Activated T-helper 9 cell treated with anti-CD3 and anti-CD28 coated beads, Interleukin-2, amount 50 U/mL, for 16 hours (primary cell): ENCODE measurements at regions not wholly inside any gene's neighbourhood (a gene's known extent, or its start where the extent isn't known, plus 50 kb on each side); places are given as distances from the start of the nearest gene placed in this dataset.
"Not testable (repeated sequence)": the region's sequence is repeated elsewhere in the genome, so short reads cannot be mapped to it uniquely, and the experiment has no call there.

Experiments used
- DNase-seq: peaks from one replicate; pipeline ENCODE4 v3.0.0-alpha.2; 2020; ENCODE audit warnings: low read depth

DNA sequence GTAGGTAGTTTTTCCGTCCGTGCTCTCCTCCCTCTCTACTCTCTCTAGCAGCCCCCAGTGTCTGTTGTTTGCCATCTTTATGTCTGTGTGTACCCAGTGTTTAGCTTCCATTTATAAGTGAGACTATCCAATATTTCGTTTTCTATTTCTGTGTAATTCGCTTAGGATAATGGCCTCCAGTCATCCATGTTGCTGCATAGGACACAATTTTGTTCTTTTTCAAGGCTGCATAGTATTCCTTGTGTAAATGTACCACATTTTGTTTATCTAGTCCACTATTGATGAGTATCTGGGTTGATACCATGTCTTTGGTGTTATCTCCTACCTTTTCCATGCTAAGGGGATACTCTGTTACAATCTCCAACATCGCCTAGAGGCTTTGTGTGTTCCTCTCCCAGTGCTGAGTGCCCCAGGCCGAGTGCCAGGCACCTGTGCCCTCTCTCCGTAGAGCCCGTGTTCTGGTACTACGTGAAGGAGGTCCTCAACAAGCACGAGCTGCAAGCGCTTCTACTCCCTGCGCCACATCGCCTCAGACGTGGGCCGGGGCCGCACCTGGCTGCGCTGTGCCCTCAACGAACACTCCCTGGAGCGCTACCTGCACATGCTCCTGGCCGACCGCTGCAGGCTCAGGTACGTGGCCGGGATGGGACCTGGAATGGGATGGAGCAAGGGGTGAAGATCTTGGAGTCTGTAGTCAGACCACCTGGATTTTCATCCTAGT lies 51.0 kb downstream of the NPIPB11 start:
- not testable (repeated sequence) for DNase-seq

DNA sequence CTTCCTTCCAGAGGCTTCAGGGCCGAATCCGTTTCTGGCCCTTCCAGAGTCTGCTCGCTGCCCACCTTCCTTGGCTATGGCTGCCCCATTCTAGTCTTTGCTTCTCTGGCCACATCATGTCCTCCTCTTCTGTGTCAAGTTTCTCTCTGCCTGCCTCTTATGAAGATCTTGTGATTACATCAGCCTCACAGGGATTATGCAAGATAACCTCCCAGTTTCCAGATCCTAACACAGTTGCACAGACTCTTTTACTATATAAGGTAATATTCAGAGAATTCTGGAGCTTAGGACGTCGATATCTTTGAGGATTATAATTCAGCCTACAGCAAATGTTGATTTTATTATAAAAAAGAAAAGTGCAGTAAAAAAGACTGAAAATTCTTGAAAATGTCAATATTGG lies 52.1 kb downstream of the NPIPB11 start:
- DNase-seq: not testable (repeated sequence)

DNA sequence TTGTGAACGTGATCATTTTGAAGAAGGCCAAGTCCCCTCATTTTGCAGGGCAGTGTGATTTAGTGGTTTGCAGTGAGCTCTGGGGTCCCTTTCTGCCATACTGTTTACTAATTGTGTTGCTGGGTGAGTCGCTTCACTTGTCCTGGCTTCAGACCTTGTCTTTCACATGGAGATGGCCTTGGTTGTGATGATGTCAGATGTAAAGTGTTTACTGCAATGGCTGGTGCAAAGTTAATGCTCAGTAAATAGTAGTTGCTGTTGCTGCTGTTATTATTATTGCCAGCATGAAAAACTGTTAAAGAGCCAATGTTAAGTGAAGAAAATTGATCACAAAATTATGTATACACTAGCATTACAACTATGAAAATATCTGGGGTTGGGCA lies 53.9 kb downstream of the NPIPB11 start:
- not testable (repeated sequence) for DNase-seq

DNA sequence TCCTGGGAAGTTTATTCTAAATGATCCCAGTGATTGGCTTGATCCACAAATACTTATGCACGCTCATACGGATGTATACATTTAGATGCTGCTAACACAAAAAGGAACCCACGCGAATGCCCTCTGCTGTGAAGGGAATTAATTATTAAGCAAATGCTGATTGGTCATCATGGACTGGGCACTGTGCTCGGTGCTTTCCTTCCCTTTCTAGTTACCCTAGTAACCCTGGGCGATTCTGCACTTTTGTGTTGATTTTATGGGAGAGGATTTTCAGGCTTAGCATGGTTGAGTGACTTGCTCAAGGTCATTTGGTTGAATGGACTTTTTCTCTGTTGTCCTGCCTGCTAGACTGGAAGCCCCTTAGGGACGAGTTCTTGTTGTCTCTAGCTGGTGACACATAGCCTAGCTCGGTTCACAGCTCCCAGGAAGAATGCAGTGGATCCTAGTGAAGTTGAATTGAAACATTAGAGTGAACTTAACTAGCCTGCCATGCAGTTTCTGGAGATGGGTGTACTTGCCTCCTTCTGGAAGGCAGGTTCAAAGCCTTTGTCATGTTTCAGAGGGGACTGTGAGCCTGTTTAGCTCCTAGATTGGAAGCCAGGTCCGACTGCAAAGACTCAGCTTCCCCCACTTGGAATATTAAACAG lies 54.4 kb downstream of the NPIPB11 start:
- not testable (repeated sequence) for DNase-seq

DNA sequence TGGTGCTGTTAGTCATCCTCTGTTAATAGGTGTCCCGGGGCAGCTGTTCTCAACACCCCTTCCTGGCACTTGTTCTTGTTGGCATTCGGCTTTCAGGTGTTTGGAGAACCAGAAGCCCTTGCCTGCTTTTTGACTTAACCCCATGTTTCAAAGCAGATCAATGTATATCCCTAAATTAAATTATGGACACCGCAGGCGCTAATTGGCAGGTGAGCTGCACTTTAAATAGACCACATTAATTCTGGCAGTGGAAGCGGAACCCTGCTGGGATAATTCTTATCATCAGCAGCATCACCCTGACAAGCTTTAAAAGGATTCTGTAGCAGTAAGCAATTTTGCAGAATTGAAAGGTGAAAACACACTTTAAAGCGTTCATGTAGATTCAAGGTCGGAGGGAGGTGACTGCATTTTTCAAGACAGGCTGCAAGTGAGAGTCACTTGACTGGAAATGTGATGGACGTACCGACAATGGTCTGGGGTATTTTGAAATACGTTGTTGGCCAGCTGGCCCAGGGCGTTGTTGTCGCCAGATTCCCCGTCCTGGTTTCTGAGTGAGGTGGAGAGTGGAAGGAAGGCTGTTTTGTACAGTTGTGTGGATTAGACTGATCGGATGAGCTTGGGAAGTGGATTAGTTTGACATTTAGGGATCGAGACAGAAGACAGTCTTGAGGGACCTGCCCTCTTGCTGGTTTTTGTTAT lies 55.1 kb downstream of the NPIPB11 start:
- DNase-seq: not testable (repeated sequence)

DNA sequence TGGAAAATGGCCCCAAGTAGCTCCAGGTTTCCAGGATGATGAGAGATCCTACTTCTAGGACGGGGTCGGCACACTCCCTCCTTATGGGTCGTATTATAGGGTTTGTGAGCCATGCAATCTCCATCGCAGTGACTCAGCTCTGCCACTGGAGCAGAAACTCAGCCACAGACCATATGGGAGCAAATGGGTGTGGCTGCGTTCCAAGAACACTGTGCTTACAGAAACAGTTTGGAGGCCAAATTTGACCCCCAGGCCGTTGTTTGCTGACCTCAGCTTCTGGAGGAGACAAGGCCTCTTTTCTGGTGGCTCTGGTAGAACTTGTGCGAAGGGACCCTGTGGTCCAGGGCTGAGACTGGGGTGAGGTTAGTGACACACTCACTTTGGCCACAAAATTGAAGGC lies 56.5 kb downstream of the NPIPB11 start:
- DNase-seq: not testable (repeated sequence)

DNA sequence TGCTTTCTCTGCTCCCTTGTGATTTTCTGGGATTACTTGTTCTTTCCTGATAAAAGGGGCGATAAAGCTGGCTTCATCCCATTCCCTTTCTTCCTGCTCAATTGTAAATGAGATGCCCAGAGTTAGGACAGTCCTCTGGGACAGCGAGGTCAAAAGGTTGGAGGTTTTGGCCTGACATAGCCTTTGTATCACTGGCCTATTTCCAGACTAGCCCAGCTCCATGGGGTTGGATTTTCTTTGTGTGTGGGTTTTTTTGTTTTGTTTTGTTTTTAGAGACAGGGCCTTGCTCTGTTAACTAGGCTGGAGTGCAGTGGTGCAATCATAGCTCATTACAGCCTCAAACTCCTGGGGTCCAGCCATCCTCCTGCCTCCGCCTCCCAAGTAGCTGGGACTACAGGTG lies 57.8 kb downstream of the NPIPB11 start:
- DNase-seq: not testable (repeated sequence)

DNA sequence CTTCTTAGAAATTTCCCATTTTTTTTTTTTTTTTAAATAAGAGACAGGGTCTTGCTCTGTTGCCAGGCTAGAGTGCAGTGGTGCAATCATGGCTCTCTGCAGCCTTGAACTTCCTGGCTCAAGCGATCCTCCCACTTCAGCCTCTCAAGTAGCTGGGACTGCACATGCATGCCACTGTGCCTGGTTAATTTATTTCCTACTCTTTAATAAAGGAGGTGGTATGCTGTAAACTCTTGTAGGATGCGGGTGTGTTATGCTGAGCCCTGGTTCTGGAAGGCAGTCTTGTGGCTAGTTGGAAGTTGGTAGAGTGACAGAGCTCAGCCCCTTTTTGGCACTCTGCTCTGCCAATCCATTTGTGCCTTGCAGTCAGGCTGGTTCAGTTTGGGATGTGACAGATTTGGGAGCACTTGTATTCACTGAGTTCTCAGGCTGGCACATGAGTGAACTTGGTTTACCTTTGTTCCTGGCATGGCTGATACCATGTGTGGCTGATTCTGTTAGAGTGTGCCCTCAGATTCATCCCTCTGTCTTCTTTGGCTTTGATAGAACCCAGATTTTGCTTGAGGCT lies 58.3 kb downstream of the NPIPB11 start:
- DNase-seq: not testable (repeated sequence)

DNA sequence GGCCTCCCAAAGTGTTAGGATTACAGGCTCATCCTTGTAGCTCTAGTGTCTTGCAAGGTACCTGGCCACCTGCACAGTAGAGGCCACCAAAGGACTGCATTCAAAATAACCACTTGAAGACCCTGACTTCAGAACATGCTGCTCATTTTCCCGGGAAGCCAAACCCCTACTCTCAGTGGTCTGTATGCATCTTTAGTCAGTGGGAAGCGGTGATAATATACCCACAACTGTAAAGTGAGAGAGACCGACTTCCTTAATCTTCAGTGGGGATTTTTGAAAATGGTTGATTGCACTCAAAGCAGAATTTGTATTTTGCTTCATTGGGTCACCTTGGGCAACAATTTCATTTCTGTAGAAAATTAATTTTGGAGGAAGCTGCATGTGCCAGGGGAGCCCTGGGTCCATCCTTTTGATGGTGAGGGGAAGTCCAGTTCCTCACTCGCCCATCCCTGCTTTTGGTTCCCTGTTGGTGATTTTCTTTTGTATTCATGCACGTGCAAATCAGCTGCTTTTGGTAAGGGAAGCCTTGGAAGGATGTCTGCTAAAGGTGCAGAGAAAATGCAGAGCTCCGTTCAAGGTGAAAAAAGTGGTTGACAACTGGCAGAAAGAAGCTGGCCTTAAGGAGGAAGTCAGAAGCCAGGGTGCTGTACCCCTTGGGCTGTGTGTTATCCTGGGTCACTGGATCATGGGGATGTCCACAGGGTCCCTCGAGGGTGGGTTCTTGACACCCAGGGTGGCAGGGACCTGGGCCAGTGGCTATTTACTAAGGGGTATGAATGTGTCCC lies 59.5 kb downstream of the NPIPB11 start:
- not testable (repeated sequence) for DNase-seq

DNA sequence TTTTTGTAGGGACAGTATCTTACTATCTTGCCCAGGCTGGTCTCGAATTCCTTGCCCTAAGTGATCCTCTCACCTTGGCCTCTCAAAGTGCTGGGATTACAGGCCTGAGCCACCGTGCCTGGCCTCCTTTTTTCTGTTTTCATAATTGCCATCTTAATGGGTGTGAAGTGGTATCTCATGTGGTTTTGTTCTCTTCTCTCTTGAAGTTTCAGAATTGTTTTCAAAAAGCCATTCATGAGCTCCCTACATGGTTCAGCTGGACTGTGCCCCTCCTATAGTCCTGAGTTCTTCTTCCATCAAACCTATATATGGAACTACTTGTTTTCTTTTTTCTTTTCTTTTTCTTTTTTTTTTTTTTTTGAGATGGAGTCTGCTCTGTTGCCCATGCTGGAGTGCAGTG lies 60.3 kb downstream of the NPIPB11 start:
- not testable (repeated sequence) for DNase-seq

DNA sequence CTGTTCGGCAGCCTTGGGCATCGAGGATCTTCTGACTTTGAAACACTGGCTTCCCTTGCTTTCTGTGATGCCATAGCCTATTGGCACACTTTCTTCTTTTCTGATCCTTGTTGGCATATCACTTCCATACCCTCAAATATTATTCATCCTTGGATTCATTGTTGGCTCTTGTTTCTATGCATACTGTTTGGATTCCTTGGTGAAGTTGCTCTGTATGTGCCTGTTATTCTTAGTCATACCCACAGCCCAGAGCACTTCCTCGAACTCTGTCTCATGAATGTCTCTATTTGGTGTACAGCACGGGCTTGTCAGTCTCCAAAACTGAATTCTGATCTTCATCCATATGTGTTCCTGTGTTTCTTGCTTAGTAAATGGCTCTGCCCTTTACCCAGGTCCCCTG lies 63.6 kb downstream of the NPIPB11 start:
- DNase-seq: not testable (repeated sequence)

DNA sequence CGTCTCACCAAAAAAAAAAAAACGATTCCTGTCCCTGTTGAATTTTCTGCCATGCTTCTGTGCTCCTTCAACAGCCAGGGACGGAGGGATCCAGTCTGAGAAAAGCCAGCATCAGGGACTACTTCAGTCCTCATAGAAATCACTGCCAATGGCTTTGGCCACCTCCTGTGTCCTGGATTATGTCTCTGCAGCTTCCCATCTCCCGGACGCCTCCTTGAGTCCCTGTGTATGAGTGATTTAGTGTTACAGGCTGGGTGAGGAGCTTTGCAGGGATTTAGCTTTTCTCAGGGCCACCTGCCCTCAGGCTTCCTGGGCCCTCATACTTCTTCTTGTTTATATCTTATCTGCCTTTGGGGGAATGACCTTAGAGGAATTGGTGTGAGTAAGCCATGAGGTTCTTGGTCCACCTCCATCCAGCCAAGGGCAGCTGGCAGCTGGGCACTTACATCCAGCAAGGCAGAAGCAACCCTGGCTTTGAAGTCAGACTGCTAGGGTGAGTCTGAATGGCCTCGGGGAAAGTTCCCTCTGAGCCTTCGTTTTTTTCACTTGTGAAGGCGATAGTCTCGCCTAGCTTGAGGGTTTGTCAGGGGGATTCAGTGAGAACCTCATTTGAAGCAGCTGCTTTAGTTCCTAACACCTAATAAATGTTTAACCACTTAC lies 65.6 kb downstream of the NPIPB11 start:
- DNase-seq: not testable (repeated sequence)

DNA sequence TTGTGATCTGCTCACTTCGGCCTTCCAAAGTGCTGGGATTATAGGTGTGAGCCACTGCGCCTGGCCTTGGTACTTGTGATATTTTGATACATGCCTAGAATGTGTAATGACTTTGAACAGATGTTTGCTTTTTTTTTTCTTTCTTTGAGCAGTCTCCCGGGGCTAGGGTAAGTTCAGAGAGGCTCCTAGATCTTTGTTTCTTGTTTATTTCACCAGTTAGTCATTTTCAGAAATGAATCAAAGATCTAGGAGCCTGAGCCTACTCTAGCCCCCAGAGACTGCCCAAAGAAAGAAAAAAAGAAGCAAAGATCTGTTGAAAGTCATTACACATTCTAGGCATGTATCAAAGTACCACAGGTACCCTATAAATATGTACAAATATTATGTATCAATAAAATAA lies 66.3 kb downstream of the NPIPB11 start:
- not testable (repeated sequence) for DNase-seq

DNA sequence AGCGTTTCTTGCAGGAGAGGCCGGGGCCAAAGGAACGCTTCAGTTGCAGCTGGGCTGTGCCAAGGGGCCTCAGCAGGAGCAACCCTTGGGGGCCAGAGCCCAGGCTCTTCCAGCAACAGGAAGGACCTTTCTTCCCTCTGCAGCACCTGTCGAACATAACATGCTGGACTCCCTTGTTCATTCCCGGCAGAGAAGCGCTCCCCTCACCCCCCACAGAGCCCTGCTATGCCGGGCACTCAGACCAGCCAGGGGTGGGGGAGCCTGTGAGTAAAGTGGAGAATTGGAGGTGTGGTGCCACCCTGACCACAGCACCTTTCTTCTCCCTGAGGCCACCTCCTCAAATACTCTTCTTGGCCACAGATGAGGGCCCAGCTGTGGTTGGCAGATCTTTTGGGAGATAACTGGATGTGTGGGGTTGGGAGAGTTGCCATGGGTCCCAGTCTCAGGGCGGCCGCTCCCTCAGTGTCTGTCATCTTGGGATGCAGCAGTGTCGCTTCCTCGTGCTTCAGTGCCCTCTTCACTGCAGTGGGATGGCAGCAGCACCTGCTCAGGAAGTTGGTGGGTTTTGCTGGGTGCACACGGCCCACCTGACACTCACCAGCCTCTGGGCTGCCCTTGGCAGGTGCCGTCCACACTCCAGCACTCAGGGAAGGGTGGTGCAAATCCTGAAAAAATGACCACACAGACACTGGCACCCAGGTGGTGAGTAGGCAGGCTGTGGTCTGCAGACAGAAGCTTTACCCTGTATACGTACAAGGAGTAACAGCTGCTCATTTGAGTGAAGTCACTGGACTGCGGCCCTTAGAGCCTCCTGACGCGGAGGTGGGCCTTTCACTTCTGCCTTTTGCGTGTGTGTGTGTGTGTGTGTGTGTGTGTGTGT lies 67.5 kb downstream of the NPIPB11 start:
- DNase-seq: not testable (repeated sequence)

DNA sequence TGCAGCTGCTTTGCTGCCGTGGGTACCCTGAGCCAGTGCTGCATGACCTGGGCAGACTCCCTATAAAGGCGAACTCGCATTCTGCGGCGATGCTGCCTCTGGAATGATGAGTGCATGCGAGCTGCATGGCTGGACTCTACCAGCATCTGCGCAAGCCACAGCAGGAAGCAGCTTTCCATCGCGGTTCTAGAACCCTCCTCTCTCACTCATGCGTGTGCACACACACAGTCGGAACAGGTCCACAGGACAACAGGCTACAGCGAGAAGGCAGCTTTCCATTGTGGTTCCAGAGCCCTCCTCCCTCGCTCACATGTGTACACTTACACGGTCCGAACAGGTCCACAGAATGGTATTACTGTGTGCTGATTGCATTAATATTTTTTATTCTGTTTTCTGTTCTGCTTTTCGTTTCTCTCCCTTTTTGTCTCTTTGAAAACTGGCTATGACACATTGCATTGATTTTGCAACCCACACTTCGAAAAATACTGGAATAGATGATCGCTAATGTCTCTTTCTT lies 69.1 kb downstream of the NPIPB11 start:
- DNase-seq: not testable (repeated sequence)

DNA sequence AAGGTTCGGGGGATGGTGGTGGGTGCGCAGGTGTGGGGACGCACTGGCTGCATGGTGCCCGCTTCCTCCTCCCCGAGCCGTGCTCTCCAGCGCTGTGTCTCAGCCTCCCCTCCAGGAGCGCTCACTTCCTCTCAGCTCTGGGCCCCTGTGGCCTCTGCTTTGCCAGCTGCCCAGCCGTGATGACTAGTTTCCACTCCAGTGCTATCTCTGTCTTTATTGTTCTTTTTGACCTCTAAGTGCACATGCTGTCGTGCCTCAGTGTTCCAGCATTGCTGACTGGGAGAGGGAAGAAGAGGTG lies 71.0 kb downstream of the NPIPB11 start:
- not testable (repeated sequence) for DNase-seq

DNA sequence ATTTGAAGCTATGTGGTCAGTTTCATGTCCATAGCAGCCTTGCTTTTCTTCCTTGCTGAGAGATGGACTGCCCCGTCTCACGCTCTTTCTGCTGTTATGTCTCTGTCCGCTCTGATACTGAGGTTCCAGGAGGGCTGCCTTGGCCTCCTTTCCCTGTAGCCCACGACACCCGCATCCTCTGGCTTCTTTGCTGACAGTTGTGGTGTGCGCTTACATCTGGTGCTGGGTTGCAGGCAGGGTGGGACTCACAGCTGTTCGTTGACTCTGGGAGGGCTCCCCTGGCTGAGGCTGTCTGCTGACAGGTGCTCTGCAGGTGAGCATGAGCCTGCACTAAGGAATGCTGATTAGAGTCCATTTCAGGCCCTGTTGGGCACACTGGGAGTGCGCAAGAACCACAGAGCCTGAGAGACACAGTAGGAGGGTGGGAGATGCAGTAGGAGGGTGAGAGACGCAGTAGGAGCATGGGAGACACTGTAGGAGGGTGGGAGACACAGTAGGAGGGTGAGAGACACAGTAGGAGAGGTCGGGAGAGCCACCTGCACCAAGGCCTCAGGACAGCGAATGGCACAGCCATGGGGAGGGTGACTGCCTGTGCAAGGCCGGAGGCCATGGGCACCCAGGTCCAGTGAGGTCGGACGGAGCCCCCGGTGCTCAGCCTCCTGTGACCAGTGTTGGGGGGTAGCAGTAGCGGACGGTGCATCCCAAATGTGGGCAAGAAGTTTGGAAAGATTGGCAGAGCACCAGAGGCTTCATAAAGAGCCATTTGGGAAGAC lies 71.5 kb downstream of the NPIPB11 start:
- not testable (repeated sequence) for DNase-seq

DNA sequence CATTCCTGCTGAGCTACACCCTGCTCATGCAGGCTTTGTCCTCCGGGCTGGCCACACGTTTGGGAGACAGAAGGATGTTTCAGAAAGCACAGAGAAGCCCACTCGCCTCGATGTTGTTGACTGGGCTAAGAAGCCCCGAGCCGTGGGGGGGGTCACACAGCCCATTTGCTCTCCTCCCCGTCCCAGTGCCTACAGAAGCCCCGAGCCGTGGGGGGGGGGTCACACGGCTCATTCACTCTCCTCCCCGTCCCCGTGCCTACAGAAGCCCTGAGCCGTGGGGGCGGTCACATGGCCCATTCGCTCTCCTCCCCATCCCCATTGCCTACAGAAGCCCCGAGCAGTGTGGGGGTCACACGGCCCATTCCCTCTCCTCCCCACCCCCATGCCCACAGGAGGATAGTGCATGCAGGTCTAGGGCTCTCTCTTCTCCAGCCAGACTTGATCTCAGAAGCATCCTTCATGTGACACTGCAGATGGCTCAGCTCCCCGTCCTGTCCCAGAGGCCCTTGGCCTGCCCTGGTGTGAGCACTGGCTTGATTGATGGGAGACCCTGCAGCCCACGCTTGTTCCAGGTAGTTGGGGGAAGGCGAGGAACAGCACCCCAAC lies 72.9 kb downstream of the NPIPB11 start:
- not testable (repeated sequence) for DNase-seq

DNA sequence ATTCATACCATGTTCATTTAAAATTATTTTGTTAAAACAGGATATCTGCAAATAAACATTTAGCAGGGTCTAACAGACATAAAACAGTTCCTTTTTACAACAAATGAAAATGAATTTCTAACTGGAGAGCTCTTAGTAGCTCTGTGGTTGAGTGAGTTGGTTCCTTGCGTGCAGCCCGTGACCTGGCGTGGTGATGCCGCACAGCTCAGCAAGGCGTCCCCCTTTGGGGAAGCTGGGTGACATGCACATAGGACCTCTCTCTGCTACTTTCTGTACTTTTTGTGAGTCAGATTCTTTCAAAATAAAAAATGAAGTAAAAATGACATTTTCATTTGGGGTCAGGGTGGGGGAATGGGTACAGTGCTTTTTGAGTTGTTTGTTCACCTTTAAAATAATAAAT lies 75.9 kb downstream of the NPIPB11 start:
- not testable (repeated sequence) for DNase-seq
